ENCODE measurements at regions not wholly inside any gene's neighbourhood (a gene's known extent, or its start where the extent isn't known, plus 50 kb on each side); places are given as distances from the start of the nearest gene placed in this dataset.

DNA sequence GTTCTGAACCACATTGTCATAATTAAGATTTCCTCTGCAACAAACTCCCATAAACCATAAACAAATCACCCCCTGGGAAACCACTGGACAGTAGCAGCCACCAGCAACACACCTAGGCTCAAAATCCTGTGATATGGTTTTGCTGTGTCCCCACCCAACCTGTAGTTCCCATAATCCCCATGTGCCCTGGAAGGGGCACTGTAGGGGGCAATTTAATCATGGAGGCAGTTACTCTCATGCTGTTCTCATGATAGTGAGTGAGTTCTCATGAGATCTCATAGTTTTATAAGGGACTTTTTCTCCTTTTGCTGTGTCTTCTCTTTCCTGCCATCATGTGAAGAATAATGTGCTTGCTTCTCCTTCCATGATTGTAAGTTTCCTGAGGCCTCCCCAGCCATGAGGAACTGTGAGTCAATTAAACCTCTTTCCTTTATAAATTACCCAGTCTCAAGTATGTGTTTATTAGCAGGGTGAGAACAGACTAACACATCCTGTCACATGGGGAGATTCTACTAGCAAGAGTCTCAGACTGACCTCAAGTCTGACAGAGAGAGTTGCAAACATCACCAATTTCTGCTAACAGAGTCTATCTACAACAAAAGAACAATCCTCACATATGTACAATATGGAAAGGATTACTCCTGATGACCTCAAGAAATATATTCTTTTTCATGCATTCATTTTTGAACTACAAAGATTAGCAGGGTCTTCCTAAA lies 182.6 kb downstream of the GRB14 start (continued):
- TF ChIP-seq RNF2 (IDR thresholded peaks at IDR 0.05; ENCODE audit: borderline replicate concordance, low read depth, low read length, missing control alignments, poor library complexity, severe bottlenecking), result no peak
- TF ChIP-seq KDM1A (IDR thresholded peaks at IDR 0.05; ENCODE audit: borderline replicate concordance, low read length), result no peak
- no peak for TF ChIP-seq SRF (IDR thresholded peaks at IDR 0.05; ENCODE audit: low read depth, low read length)
- no peak for TF ChIP-seq TAF7 (optimal IDR thresholded peaks at IDR 0.05; ENCODE audit: borderline replicate concordance, low read depth, low read length)
- TF ChIP-seq KDM4A (IDR thresholded peaks at IDR 0.05; ENCODE audit: low read depth, low read length, severe bottlenecking), result no peak
- TF ChIP-seq SIRT6 (IDR thresholded peaks at IDR 0.05; ENCODE audit: low read length), result no peak

All from H1 (cell line).